ENCODE measurements at regions not wholly inside any gene's neighbourhood (a gene's known extent, or its start where the extent isn't known, plus 50 kb on each side); places are given as distances from the start of the nearest gene placed in this dataset.

- TF ChIP-seq RXRA (IDR thresholded peaks at IDR 0.05; ENCODE audit: borderline replicate concordance, low read depth) (no peak), CTCF (IDR thresholded peaks at IDR 0.05) (no peak), RCOR1 (IDR thresholded peaks at IDR 0.05; ENCODE audit: low read length) (no peak), EZH2phosphoT487 (IDR thresholded peaks at IDR 0.05; ENCODE audit: borderline replicate concordance, low read depth) (no peak), NRF1 (IDR thresholded peaks at IDR 0.05; ENCODE audit: low read depth, low read length) (no peak), FOXM1 (IDR thresholded peaks at IDR 0.05; ENCODE audit: low read depth) (no peak), EP300 (IDR thresholded peaks at IDR 0.05; ENCODE audit: borderline replicate concordance in 1 of 2, low read depth in 1 of 2, low read length in 1 of 2) (no peak), SMC3 (IDR thresholded peaks at IDR 0.05; ENCODE audit: low read depth, low read length) (no peak)
These were observed 319.1 kb downstream of the DMRT2 start for GRCh38 chr9:1369297-1369696.
